Epithelial cell of esophagus (primary cell): ENCODE measurements at regions not wholly inside any gene's neighbourhood (a gene's known extent, or its start where the extent isn't known, plus 50 kb on each side); places are given as distances from the start of the nearest gene placed in this dataset.
"Not testable (repeated sequence)": the region's sequence is repeated elsewhere in the genome, so short reads cannot be mapped to it uniquely, and the experiment has no call there.

Experiments used
- DNase-seq: peaks from one replicate; pipeline ENCODE4 v3.0.0; 2010; ENCODE audit warnings: low read depth
- H3K4me3 ChIP-seq: 2 replicates; pipeline ENCODE4 v1.5.1; 2011; ENCODE audit warnings: mild to moderate bottlenecking, low read length, control low read depth
- CTCF ChIP-seq: IDR thresholded peaks from 2 replicates; pipeline ENCODE4 v1.5.1; 2011; ENCODE audit warnings: low read depth, mild to moderate bottlenecking, low read length, control low read depth, inconsistent platforms; ENCODE audit not compliant: insufficient read depth; ENCODE audit errors: missing control alignments

DNA sequence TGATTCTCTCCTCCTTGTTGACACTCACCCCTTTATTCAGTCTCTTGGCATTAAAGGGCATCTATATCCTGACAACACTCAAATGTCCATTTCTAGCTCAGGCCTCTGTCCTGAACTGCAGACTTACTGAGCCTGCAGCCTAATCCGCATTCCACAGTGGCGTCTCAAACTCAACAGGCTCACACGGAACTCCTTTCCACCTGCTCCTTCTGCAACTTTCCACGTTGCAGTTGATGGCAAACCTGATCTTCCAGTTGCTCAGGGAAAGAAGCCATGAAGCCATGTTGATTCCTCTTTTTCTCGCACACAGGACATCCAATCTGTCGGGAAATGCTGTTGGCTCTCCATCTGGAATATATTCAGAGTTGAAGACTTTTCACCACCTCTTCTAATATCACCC is 522.4 kb downstream of the CCSER2 start:
- no peak overlapping the region for H3K4me3 ChIP-seq
- no peak for TF ChIP-seq CTCF

DNA sequence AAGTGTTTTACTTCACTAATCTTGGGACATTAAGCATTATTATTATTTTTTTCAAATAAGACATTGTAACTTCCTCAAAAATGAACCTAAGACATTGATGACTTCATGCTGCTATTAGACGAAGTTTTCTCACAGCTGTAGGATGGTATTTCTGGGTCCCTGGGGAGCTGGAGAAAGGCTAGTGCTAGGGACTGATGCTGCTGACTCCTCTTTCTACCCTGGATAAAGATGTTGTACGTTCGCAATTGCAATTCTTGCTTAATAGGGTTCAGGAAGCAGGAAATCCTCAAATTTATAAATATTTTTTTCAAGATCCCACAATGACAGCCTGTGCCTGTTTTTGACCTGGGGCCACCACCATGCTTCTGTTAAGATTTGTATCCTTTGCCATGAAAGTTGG is 526.0 kb downstream of the CCSER2 start:
- no peak for TF ChIP-seq CTCF
- H3K4me3 ChIP-seq: no peak overlapping the region
- no peak for DNase-seq

More for the DNA sequence above, 522.4 kb downstream of the CCSER2 start:
- peak; percentile 30 for DNase-seq

DNA sequence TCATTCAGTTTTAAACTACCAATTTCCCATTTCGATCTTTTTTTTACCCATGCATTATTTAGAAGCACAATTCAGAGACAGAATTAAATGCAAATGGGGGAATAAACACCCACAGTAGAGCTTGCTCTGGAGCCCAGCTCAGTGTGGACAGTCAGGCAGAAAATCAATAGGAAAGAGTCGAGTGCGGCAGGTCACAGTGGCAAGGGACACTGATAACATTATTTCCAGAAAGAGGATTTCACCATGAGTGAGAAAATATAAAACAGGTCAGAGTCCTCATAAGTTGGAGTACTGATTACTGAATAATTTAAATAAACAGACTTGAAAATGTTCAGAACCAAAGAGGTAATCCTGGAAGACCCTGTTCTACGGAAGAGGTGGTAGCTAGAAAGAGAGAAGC is 532.5 kb downstream of the CCSER2 start:
- no peak for TF ChIP-seq CTCF
- no peak overlapping the region for H3K4me3 ChIP-seq
- no peak for DNase-seq

GRCh38 chr10:84862551-84862950 is 534.2 kb downstream of the CCSER2 start:
- H3K4me3 ChIP-seq: no peak overlapping the region
- DNase-seq: no peak
- TF ChIP-seq CTCF: no peak

GRCh38 chr10:84863675-84864074 is 535.3 kb downstream of the CCSER2 start:
- no peak overlapping the region for H3K4me3 ChIP-seq
- no peak for TF ChIP-seq CTCF
- DNase-seq: no peak

GRCh38 chr10:84876116-84876999 is 548.0 kb downstream of the CCSER2 start:
- no peak overlapping the region for H3K4me3 ChIP-seq
- no peak for DNase-seq
- TF ChIP-seq CTCF: no peak

DNA sequence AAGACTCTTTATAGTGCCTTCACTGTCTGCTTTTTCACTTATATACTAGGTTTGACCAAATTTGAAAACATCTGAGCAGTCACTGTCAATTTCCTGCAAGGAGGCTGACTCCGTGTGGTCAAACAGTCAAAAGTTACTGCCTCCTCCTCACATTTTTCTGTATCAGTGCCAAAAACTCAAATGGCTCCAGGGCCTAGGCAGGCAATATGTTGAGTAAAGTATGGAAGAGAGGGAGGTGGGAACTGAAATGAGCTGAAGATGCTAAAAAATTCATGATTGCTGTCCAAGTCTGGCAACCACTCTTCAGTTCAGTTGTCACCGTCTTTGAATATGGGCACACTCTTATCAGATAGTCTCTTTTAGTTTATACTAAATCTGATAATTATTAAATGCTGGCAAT is 551.6 kb downstream of the CCSER2 start:
- no peak overlapping the region for H3K4me3 ChIP-seq
- DNase-seq: no peak
- TF ChIP-seq CTCF: no peak

- not testable (repeated sequence) for H3K4me3 ChIP-seq, DNase-seq
Observed at GRCh38 chr10:84881696-84882095, 553.3 kb downstream of the CCSER2 start.
